HG02610 (cell line): ENCODE measurements at regions not wholly inside any gene's neighbourhood (a gene's known extent, or its start where the extent isn't known, plus 50 kb on each side); places are given as distances from the start of the nearest gene placed in this dataset.

Experiments
- ATAC-seq: cut with Tn5 transposase; IDR thresholded peaks from one replicate; pipeline ENCODE4 v1.9.1; 2021; ENCODE audit warnings: mild to moderate bottlenecking, moderate library complexity; ENCODE audit not compliant: unreplicated experiment

GRCh38 chr1:83596331-83596730, 402.6 kb downstream of the TTLL7 start:
- ATAC-seq: no peak

DNA sequence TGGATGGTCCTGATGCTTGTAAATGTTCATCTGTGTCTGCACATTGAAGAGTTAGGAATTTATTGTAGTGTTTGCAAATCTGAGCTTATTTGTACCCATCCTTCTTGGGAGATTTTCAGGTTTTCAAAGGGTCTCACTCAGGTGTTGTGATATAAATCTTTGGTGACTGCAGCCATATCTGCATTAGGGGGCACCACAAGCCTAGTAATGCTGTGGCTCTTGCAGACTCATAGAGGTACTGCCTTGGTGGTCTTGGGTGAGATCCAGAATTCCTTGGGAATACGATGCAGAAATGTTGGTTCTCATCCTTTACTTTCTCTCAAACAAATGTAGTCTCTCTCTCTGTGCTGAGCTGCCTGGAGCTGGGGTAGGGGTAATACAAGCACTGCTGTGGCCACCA, 405.9 kb downstream of the TTLL7 start:
- ATAC-seq: no peak

GRCh38 chr1:83588140-83588539, 410.8 kb downstream of the TTLL7 start:
- no peak for ATAC-seq

GRCh38 chr1:83583351-83584014, 415.4 kb downstream of the TTLL7 start:
- no peak for ATAC-seq

DNA sequence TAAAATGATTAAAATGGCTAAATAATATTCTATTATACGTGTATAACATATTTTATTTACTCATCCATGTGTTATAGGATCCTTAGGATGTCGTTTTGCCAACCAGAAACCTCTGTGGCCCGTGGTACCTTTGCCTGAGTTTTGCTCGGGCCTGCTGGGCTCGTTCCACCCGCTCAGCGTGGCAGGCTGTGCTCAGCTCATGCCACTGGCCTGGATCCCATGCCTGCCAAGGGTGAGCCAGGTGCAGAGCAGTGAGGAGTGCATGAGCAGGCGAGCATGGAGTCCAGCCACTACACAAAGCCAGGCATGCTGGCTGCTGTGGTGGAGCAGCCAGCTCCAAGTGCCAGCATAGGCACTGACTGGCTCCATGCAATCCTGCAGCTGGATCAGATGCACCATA, 417.2 kb downstream of the TTLL7 start:
- no peak for ATAC-seq

- ATAC-seq: no peak
Observed at GRCh38 chr1:83574791-83575190, 424.1 kb downstream of the TTLL7 start.

DNA sequence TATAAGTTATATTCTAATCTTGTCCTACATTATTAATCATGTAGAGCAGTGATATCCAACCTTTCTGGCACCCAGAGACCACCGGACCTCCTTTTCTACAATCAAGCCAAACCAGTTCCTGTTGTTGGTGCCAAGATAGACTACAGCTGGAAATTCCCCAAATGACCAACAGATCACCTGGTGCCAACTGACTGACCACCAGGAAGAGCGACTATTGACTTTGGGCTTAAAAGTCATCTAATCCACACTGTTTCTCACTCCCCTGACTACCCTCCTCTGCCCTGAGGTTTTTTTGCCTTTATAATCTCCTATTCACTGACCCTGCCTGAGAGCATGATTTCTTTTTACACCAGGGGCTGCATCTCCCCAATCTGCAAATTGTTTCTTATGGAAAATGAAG, 425.2 kb downstream of the TTLL7 start:
- no peak for ATAC-seq

DNA sequence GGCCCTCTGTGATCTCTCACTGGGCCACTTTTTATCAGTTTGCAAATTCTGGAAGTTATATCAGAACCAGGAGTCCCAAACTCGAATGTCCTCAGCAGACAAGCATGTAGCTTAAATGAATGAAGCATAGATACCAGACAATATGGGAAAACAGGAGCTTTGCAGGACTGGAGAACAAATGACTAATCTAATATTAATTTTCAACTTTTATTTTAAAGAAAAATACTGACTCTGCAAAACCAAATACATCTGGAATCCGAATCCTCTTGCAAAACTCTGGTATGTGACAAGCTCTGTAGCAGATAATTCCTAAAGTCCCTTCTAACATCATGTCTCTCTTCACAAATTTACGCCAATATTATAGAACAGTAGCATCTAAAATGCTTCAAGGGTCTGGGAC, 427.4 kb downstream of the TTLL7 start:
- no peak for ATAC-seq

- no peak for ATAC-seq
Observed at GRCh38 chr1:83561346-83561745, 437.6 kb downstream of the TTLL7 start.

DNA sequence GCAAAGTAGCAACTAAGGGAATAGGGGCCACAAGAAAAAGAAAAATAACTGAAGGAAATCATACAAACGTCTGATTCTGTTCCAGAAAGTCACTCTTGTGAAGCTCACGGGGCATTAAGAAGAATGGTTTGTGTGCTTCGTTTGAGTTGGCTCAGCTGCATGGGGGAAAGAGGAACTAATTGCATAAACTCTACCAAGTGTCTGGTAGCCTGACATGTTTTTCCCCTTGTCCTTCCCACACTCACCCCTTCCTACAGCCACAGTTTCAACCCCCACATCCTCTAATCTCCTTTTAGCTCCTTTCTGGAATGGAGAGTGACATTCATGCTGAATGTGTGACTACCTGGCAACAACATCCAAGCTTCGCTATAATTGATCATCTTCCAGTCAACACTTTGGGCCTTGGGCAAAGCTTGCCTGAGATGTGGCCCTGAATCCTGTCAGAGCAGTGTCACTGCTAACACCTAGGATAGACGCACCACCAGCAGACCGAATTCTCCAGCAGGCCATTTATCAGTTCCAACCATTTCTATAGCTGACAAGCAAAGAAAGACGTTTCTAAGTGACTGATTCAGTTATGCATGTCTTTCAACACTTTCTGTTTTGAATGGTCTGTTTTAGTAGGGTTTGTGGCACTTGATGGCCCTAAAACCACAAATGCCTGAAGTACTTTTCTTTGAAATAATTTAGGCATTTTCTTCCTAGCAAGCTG, 439.6 kb downstream of the TTLL7 start:
- peak; percentile 36 for ATAC-seq

GRCh38 chr1:83555871-83556270, 443.1 kb downstream of the TTLL7 start:
- ATAC-seq: no peak

- ATAC-seq: no peak
Observed at GRCh38 chr1:83554174-83554573, 444.8 kb downstream of the TTLL7 start.

DNA sequence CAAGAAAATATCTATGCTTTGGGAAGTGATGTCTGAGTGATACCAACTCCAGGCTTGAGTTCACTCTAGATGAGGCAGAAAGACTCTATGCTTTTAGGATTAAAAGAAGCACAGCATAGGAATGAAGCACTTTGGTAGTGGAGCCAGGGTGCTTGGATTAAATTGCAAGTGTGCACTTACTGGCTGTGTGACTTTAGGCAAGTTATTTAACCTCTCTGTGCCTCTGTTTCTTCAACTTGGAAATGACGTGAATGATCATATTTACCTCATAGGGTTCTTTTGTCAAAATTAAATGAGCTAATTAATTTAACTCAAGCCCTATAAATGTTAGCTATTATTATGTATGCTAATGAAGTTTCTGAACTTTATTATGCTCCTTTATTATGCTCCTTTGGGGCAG, 446.1 kb downstream of the TTLL7 start:
- no peak for ATAC-seq

DNA sequence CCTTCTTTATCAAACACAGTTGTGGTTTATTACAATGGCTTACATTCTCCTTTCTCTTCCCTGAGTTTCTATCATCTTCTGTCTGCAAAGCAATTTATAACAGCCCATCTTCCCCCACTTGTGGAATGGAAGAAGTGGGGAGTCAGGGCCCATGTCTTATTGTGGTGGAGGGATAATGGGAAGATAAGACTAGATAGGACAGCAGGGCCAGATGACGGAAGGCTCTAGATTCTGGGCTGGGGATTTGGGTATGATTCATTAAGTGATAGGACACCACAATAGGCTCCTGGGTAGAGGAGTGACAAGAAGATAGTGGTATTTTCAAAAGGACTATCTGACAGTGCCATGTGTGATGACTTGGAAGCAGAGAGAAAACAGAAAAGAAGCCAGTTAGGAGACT, 450.6 kb downstream of the TTLL7 start:
- no peak for ATAC-seq

DNA sequence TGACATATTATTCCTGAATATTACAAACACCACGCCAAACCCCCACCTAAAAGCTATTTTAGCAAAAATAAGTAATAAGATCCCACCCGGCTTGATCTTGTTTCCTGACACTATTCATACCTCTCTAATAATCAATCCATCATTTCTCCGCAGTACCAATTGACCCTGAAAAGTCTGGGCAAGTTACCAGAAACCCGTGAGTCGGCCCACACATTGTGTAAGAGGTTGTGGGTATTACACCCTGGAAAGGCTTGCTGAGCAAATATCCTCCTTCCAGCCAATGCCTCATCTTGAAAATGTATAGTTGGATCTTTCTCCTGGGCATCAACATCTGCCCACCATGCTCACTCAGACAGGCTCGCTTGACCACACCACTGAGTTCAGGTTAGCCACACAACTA, 451.0 kb downstream of the TTLL7 start:
- ATAC-seq: no peak

GRCh38 chr1:83546874-83547273, 452.1 kb downstream of the TTLL7 start:
- ATAC-seq: no peak

- ATAC-seq: no peak
Observed at GRCh38 chr1:83545066-83545862, 453.7 kb downstream of the TTLL7 start.

GRCh38 chr1:83543222-83543973, 455.5 kb downstream of the TTLL7 start:
- no peak for ATAC-seq

GRCh38 chr1:83531521-83532309, 467.2 kb downstream of the TTLL7 start:
- no peak for ATAC-seq

GRCh38 chr1:83530506-83530905, 468.4 kb downstream of the TTLL7 start:
- ATAC-seq: no peak
